Thyroid gland (tissue), 4 donors: ENCODE measurements at regions not wholly inside any gene's neighbourhood (a gene's known extent, or its start where the extent isn't known, plus 50 kb on each side); places are given as distances from the start of the nearest gene placed in this dataset.

ENCODE experiments used
- CTCF ChIP-seq, 6 experiments: fragments of 200-600 bp in 3 of 6; fragments of 450-650 bp in 3 of 6; sonication (generic) in 3 of 6; IDR thresholded peaks; one replicate each; pipeline ENCODE4 v1.5.1; 2016 to 2019; ENCODE audit warnings: antibody characterized with exemption in 6 of 6, mild to moderate bottlenecking in 2 of 6, inconsistent platforms in 1 of 6, moderate library complexity in 1 of 6
- POLR2A ChIP-seq, 2 donors: fragments of 450-650 bp; IDR thresholded peaks; one replicate each; pipeline ENCODE4 v1.6.1; 2017; ENCODE audit warnings: antibody characterized with exemption in 2 of 2, mild to moderate bottlenecking in 2 of 2, moderate library complexity in 1 of 2

GRCh38 chr11:101323997-101324396 is 194.4 kb upstream of the PGR start:
- TF ChIP-seq CTCF (IDR thresholded peaks at IDR 0.05) (no peak), POLR2A (IDR thresholded peaks at IDR 0.05) (no peak)
